NCI-H446 treated with DMSO at 0.1 percent for 48 hours (cell line): ENCODE measurements at regions not wholly inside any gene's neighbourhood (a gene's known extent, or its start where the extent isn't known, plus 50 kb on each side); places are given as distances from the start of the nearest gene placed in this dataset.
"Not testable (repeated sequence)": the region's sequence is repeated elsewhere in the genome, so short reads cannot be mapped to it uniquely, and the experiment has no call there.

Experiments
- DNase-seq: peaks from one replicate; lab custom pipeline; 2025; lab: John Stamatoyannopoulos, UW

GRCh38 chrX:96529386-96529785 lies 155.3 kb upstream of the DIAPH2 start:
- DNase-seq: not testable (repeated sequence)

GRCh38 chrX:96538104-96538725 lies 146.4 kb upstream of the DIAPH2 start:
- no peak for DNase-seq

GRCh38 chrX:96540111-96540631 lies 144.5 kb upstream of the DIAPH2 start:
- DNase-seq: no peak

GRCh38 chrX:96546281-96546680 lies 138.4 kb upstream of the DIAPH2 start:
- not testable (repeated sequence) for DNase-seq

GRCh38 chrX:96551322-96551872 lies 133.2 kb upstream of the DIAPH2 start:
- no peak for DNase-seq

GRCh38 chrX:96556886-96557285 lies 127.8 kb upstream of the DIAPH2 start:
- no peak for DNase-seq

- DNase-seq: not testable (repeated sequence)
Measured at GRCh38 chrX:96561129-96561528, 123.5 kb upstream of the DIAPH2 start.

- DNase-seq: no peak
Measured at GRCh38 chrX:96563646-96564045, 121.0 kb upstream of the DIAPH2 start.

GRCh38 chrX:96564595-96564994 lies 120.0 kb upstream of the DIAPH2 start:
- DNase-seq: no peak

- DNase-seq: no peak
Measured at GRCh38 chrX:96566878-96567277, 117.8 kb upstream of the DIAPH2 start.

- DNase-seq: no peak
Measured at GRCh38 chrX:96568071-96568470, 116.6 kb upstream of the DIAPH2 start.

GRCh38 chrX:96569034-96569433 lies 115.6 kb upstream of the DIAPH2 start:
- DNase-seq: no peak

- DNase-seq: no peak
Measured at GRCh38 chrX:96575011-96575410, 109.6 kb upstream of the DIAPH2 start.

GRCh38 chrX:96576368-96576767 lies 108.3 kb upstream of the DIAPH2 start:
- no peak for DNase-seq

GRCh38 chrX:96578781-96579180 lies 105.9 kb upstream of the DIAPH2 start:
- DNase-seq: no peak

GRCh38 chrX:96579252-96579651 lies 105.4 kb upstream of the DIAPH2 start:
- DNase-seq: no peak

- DNase-seq: no peak
Measured at GRCh38 chrX:96590403-96590802, 94.2 kb upstream of the DIAPH2 start.

GRCh38 chrX:96591421-96591820 lies 93.2 kb upstream of the DIAPH2 start:
- no peak for DNase-seq

- not testable (repeated sequence) for DNase-seq
Measured at GRCh38 chrX:96597847-96598246, 86.8 kb upstream of the DIAPH2 start.

- DNase-seq: peak; percentile 67
Measured at GRCh38 chrX:96611619-96612362, 72.9 kb upstream of the DIAPH2 start.

GRCh38 chrX:96615448-96615847 lies 69.2 kb upstream of the DIAPH2 start:
- DNase-seq: no peak

- no peak for DNase-seq
Measured at GRCh38 chrX:96619588-96619987, 65.1 kb upstream of the DIAPH2 start.

- no peak for DNase-seq
Measured at GRCh38 chrX:96621811-96622210, 62.8 kb upstream of the DIAPH2 start.
